HFFc6 (cell line): ENCODE measurements at regions not wholly inside any gene's neighbourhood (a gene's known extent, or its start where the extent isn't known, plus 50 kb on each side); places are given as distances from the start of the nearest gene placed in this dataset.

Experiments
- DNase-seq: peaks from one replicate; pipeline ENCODE4 v3.0.0-alpha.2; 2018
- H3K27ac Mint-ChIP-seq: 2 replicates; pipeline ENCODE4 v1.8.0; 2020; ENCODE audit warnings: mild to moderate bottlenecking, mixed read lengths
- H3K27me3 Mint-ChIP-seq: 2 replicates; pipeline ENCODE4 v1.8.0; 2021; ENCODE audit warnings: mild to moderate bottlenecking, moderate library complexity, mixed read lengths; ENCODE audit not compliant: insufficient read depth
- H3K36me3 Mint-ChIP-seq: 2 replicates; pipeline ENCODE4 v1.8.0; 2021; ENCODE audit warnings: low read depth, mixed read lengths
- H3K4me1 Mint-ChIP-seq: 2 replicates; pipeline ENCODE4 v1.8.0; 2020; ENCODE audit warnings: low read depth, mixed read lengths
- H3K4me3 Mint-ChIP-seq: 2 replicates; pipeline ENCODE4 v1.8.0; 2020; ENCODE audit warnings: mild to moderate bottlenecking, moderate library complexity, mixed read lengths
- H3K9me3 Mint-ChIP-seq: 2 replicates; pipeline ENCODE4 v1.8.0; 2020; ENCODE audit warnings: mild to moderate bottlenecking, mixed read lengths
- CTCF ChIP-seq: fragments of 200-600 bp; sonication (generic); IDR thresholded peaks from 2 replicates; pipeline ENCODE4 v1.5.0; 2021; ENCODE audit warnings: antibody characterized with exemption, mild to moderate bottlenecking

GRCh38 chr2:129375632-129376425, 603.6 kb upstream of the RAB6C start:
- Mint-ChIP-seq H3K36me3 (peaks cover 4% of the 10 kb centered on the region; the same call in 1 of the 2 replicates), H3K27ac (no peak overlapping the region), H3K4me1 (no peaks in the 10 kb centered on the region), H3K9me3 (peaks cover 62% of the 10 kb centered on the region), H3K4me3 (no peak overlapping the region), H3K27me3 (no peaks in the 10 kb centered on the region; the same call in 1 of the 2 replicates)
- DNase-seq = no peak
- TF ChIP-seq CTCF = no peak

- no peak for DNase-seq
- no peaks in the 10 kb centered on the region for H3K4me1 Mint-ChIP-seq
- peaks cover 4% of the 10 kb centered on the region; the same call in 1 of the 2 replicates for H3K36me3 Mint-ChIP-seq
- H3K4me3 Mint-ChIP-seq = no peak overlapping the region
- TF ChIP-seq CTCF = no peak
- H3K27me3 Mint-ChIP-seq = no peaks in the 10 kb centered on the region; the same call in 1 of the 2 replicates
- H3K9me3 Mint-ChIP-seq = peaks cover 58% of the 10 kb centered on the region
- no peak overlapping the region for H3K27ac Mint-ChIP-seq
Measured at GRCh38 chr2:129376426-129377077, 602.9 kb upstream of the RAB6C start.

- no peaks in the 10 kb centered on the region; the same call in 1 of the 2 replicates for H3K27me3 Mint-ChIP-seq
- TF ChIP-seq CTCF = no peak
- H3K9me3 Mint-ChIP-seq = peaks cover 60% of the 10 kb centered on the region
- DNase-seq = no peak
- no peak overlapping the region for H3K27ac Mint-ChIP-seq
- no peak overlapping the region for H3K4me3 Mint-ChIP-seq
- peaks cover 4% of the 10 kb centered on the region; the same call in 1 of the 2 replicates for H3K36me3 Mint-ChIP-seq
- H3K4me1 Mint-ChIP-seq = no peaks in the 10 kb centered on the region
Measured at GRCh38 chr2:129377078-129377469, 602.4 kb upstream of the RAB6C start.

GRCh38 chr2:129378186-129378585, 601.3 kb upstream of the RAB6C start:
- TF ChIP-seq CTCF = no peak
- H3K36me3 Mint-ChIP-seq = peaks cover 4% of the 10 kb centered on the region; the same call in 1 of the 2 replicates
- no peak overlapping the region for H3K4me3 Mint-ChIP-seq
- peaks cover 64% of the 10 kb centered on the region for H3K9me3 Mint-ChIP-seq
- DNase-seq = no peak
- no peaks in the 10 kb centered on the region; the same call in 1 of the 2 replicates for H3K27me3 Mint-ChIP-seq
- no peak overlapping the region for H3K27ac Mint-ChIP-seq
- H3K4me1 Mint-ChIP-seq = no peaks in the 10 kb centered on the region

- H3K36me3 Mint-ChIP-seq = peaks cover 4% of the 10 kb centered on the region; the same call in 1 of the 2 replicates
- TF ChIP-seq CTCF = no peak
- no peaks in the 10 kb centered on the region for H3K4me1 Mint-ChIP-seq
- no peak overlapping the region for H3K27ac Mint-ChIP-seq
- H3K27me3 Mint-ChIP-seq = no peaks in the 10 kb centered on the region; the same call in 1 of the 2 replicates
- H3K4me3 Mint-ChIP-seq = no peak overlapping the region
- no peak for DNase-seq
- H3K9me3 Mint-ChIP-seq = peaks cover 55% of the 10 kb centered on the region
Measured at GRCh38 chr2:129379411-129379810, 600.1 kb upstream of the RAB6C start.
